COLO668 (cell line): ENCODE measurements at regions not wholly inside any gene's neighbourhood (a gene's known extent, or its start where the extent isn't known, plus 50 kb on each side); places are given as distances from the start of the nearest gene placed in this dataset.

Experiments used
- DNase-seq: peaks from one replicate; lab custom pipeline; 2025; ENCODE audit not compliant: unreplicated experiment; lab: John Stamatoyannopoulos, UW

GRCh38 chr1:234537236-234537635 is 58.3 kb upstream of the TARBP1 start:
- no peak for DNase-seq

DNA sequence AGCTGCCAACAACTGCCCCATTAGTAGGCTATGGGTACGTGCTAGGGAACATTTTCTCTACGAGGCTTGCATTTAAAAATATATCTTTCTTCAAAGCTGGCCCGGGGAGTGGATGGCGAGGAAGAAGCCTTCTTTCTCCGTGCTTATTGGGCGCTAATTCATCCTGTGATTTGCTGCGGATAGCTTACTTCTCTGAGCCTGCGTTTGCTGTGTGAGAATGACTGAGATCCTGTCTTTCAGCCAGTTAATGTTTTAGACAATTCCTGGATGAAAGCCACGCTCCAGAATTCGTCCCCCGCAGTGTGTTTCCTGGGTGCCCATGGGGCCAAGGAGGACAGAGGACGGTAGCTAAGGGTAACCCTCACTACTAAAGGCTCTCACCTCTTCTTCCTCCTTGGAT is 57.8 kb upstream of the TARBP1 start:
- DNase-seq: no peak

GRCh38 chr1:234535763-234536515 is 57.0 kb upstream of the TARBP1 start:
- DNase-seq: no peak

- no peak for DNase-seq
Measured at GRCh38 chr1:234535218-234535617, 56.2 kb upstream of the TARBP1 start.

DNA sequence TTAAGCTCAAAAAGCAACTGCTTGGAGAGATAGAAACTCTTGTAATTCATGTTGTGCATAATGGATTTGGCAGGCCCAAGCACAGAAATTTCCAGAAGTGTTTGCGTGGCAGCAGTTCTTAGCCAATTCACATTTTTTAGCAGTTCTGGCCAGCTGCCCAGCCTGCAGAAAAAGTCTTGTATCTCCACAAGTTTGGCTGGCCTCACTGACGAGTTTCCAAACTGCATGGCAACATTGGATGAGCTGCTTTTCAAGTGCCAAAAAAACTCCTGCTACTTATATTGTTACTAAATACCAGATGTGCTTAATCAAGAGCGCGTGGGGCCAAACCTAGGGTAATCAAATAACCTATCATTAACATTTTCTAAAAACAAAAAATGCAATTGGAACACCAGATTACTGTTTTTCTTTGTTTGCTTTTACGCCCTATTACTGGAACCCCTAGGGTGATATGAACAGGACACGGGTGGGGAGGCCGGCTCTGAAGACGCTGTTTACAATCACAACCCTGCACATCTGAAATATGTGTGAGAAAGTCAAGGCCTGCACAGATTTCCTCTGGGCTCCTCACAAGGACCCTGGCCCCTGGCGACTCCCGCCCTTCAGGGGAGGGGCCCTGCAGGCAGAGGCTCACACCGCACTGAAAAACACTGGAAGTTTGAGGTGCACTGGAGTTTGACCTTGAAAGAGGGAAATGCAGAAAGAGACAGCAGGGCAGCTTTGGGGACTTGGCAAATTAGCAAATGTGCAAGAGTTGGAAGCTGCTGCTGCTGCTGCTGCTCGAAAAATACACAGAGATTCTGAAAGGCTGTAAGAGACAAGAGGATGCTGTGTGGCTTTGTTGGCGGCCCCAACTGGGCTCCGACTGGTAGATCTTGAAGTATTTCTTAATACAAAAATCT is 55.2 kb upstream of the TARBP1 start:
- no peak for DNase-seq

DNA sequence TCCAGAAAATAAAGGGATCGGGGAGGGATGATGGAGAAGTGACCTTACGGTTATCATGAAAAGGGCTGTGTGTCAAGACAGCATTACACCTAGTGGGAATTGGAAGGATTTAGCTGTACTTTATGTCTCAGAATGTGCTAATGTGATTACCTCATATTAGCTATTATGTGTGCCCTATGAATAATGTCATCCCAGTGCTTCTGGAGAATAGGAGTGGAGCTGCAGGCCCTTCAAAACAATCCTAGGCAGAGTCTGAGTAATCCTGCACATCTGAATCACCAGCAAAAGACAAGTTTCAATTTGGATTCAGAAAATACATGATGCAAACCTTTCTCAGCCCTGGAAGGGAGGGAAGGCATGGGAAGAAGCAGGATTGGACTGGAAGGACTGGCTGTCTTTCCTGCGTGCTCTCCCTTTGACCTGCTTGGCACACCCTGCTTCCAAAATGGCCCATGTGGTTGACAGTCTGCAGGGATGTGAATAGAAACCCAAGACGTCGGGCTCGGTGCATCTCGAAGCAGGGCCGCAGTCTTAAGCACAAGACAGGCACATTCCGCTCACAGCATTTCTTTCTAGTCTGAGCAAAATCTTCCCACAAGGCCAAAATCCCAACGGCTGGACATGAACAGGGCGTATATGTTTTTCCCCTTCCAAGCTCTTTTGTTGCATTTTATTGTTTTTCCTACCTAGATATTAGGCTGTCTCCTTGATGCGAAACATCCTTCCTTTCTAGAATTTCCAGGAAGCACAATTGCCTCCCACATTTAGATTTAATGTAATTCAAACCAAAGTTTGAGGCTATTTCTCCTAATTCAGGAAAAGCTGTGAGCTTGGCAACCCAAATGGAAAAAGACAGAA is 54.3 kb upstream of the TARBP1 start:
- no peak for DNase-seq

- no peak for DNase-seq
Measured at GRCh38 chr1:234532503-234532922, 53.5 kb upstream of the TARBP1 start.

DNA sequence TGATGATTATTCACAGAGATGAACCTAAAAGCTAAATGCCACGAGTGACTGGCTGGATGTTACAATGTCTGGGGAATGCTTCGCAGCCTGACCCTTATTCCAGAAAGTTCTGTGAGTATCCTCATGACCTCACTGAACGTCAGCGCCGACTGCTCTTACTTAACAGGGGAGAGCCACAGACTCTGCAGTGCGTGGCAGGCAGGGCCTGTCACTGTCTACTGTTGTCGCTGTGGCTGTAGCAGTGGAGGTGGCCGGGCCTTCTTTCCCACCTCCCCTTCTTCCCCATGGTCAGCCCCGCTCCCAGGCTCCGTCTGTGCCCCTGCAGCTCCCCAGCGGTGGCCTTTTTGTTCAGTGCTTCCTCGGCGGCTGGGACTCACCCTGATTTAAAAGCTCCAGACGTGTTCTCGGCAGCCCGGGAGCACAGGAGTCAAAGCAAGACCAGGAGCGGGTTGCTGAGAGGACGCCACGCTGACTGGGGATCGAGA is 52.2 kb upstream of the TARBP1 start:
- no peak for DNase-seq

DNA sequence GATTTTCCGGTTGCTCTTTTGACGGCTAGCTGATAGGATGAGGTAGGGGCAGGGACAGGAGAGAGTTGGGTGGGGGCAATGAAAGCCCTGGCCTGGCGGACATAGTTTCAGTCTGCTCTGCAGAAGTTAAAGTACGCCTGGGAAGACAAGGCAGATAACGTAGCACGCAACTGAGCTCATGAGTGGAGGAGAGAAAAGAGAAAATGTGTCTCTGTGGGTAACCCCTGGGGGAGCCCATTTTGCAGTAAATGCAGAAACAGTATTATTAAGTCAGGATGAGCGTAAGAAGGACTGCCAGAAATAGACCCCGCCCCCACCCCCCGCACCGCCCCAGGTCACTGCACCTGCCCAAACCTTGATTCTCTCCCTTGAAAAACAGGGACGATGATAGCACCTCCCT is 51.7 kb upstream of the TARBP1 start:
- no peak for DNase-seq

GRCh38 chr1:234529950-234530237 is 50.9 kb upstream of the TARBP1 start:
- DNase-seq: no peak

DNA sequence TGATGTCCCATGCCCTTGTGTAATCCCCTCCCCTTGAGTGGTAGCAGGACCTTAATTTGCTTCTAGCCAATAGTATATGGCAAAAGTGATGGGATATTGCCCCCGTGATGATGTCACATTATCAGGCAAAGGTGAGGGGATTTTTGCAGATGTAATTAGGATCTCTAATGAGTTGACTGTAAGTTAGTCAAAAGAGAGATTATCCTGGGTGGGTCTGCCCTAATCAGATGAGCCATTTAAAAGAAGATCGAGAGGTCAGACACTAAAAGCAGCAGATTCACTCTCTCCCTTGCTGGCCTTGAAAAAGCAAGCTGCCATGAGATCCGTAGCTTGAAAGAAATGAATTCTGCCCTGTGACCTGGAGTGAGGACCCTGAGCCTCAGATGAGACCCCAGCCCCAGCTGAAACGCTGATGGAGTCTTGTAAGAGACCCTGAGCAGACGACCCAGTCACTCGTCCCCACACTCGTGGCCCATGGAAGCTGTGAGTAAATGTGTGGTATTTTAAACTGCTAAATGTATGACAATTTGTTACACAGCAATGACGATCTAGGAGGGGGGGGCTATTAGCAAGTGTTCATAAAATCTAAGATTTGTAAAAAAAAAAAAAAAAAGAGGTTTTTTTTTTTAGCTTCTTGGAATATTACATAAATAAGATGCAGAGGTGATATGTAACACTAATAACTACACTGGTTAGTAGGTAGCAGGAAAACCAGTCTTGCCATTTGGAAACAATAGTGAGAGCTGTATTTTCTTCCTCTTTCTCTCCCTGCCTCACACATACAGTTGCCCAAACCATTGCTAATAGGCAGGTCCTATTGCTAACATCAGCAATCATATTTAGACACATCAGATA is 50.3 kb upstream of the TARBP1 start:
- DNase-seq: no peak
